HG02973 (cell line): ENCODE measurements at regions not wholly inside any gene's neighbourhood (a gene's known extent, or its start where the extent isn't known, plus 50 kb on each side); places are given as distances from the start of the nearest gene placed in this dataset.
"Not testable (repeated sequence)": the region's sequence is repeated elsewhere in the genome, so short reads cannot be mapped to it uniquely, and the experiment has no call there.

Source experiments
- ATAC-seq: cut with Tn5 transposase; IDR thresholded peaks from one replicate; pipeline ENCODE4 v1.9.1; 2021; ENCODE audit warnings: moderate library complexity; ENCODE audit not compliant: unreplicated experiment

DNA sequence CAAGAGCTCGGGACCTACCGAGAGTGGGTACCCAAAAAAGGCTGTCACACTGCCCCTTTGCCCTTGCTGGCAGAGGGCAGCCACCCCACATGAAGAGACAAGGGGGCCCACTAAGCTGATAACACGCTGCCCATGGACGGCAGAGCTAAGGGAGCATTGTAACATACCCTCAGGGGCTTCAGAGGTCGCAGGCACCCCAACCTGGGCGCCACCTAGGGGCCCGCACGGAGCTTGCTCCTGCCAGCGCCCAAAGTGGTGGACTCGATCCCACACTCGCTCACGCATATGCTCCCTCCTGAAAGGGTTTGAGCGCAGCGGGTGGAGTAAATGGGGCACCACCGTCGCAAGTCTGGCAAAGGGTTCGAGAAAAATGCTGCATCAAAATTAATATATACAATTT, 975.4 kb downstream of the ZPLD1 start:
- ATAC-seq, result no peak

DNA sequence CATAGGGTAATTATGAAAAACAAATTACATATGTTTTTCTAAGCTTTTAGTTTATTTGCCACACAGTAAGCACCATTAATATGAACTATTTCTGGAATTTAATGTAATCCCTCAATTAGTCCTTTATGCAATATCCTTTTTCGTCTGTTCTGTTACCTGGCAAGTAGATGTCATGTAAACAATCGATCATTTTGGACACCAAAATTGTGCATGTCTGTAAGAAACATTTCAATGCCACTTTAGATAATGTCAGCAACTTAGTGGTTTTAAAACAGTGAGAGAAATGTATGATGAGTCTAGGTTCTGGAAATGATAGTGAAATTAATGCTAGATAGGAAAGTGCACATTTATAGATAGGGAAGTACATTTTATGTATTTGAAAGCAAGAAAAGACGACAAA, 986.6 kb downstream of the ZPLD1 start:
- no peak for ATAC-seq

DNA sequence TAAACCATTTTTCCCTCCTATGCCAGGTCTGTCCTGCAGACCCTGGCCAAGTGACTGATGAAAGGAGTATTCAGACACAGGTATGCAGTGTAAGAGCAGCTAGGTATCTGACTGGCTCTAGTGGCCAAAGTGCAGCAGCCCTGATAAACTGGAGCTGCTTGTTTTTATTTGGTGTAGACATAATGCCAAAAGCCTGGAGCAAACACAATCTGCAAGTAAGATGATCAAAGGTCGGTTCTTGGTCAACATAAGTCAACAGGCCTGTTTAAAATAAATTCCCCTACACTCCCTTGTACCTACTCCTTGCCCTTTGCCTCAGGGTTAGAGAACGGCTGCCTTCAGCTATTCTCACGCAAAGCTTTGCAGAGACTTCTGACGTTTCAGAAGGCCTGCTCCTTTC, 1003.1 kb downstream of the ZPLD1 start:
- no peak for ATAC-seq

DNA sequence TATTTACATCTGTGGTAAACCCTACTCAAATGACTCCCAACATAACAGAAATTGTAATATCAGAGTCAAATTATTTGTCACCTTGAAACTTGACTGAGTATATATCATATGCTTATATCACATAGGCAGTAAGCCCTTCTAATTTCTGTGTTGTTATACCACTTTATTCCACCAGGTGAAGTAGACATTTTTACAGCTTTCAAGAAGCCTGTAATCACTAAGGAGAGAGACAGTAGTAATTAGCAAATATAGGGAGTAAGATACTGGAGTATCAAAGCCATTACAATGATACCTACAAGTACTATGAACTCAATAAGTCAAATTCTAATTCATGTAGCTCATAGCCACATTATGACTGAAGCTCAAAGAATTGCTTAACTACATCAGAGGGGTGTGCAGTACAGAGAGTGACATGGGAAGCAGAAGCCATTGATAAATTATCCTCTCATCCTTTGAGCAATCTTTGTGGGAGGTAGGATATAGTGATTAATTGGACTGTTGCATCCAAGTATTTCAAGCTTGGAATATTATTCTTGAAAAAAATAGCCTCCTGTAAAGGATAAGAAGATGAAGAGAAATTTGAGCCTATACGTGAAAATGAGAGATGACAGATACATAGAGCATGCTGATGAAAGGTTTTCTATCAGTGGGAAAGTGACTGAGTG, 1005.9 kb downstream of the ZPLD1 start:
- ATAC-seq, result peak; percentile 73

DNA sequence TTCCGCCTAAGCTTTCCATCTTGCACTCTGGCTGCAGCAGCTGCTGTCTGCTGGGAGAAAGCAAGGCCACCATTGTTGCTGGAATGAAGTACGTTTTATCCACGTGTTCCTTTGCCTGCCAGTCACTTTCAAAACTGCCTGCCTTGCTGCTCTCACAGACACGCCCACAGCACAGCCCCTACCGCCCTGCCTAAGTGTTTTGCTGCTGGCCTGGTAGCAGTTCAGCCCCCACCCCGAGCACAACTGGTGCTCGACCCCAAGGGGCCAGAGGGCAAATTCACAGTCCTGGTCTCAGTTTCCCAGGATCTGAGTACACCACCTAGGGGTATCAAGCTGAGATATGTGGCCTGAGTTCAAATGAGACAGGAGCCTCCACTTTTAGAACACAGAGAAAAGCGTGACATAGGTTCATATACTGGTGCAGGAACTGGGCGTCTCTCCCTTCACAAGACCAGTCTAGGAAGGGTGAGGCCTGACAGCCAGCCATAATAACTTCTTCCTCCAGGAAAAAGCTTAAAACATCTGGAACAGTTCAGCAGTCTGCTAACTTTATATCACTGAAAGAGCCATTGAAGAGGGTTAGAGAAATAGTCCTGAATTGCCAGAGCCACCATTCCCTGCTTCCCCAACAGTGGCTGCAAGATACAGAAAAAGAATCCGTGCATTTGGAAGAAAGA, 1012.3 kb downstream of the ZPLD1 start:
- no peak for ATAC-seq

DNA sequence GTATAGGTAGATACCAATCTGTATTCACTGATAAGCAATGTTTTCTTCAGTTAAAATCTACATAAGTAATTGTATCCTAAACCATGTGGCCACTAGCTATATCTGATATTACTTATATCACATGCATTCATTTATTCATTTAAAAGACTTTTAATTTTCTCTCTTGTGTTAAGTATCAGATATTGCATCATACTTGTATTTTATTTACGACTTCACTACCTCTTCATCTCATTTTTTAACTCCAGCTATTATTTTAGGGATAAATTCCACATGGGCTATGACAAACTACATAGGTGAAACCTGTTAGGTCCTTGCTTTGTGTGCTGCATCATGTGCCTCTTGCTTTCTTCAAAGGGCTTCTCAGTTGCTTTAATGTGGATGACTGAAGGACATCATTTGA, 1018.3 kb downstream of the ZPLD1 start:
- no peak for ATAC-seq

DNA sequence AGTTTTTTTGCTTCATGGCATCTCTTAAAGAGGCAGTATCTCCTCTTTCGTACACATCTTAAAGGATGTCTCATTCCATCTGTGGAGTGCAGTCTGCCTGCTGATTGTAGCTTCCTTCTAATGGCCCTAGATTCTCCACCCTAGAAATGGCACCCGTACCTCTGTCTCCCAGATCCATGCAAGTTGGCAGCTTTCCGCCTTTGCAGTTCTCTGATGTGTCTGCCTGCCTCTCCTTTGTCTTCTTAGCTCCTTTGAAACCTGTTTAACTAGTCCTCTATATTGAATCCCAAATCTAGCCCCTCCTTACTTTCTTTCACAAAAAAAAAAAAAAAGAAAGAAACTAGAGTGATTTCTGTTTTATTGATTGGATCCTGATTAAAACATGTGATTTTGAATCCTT, 1025.0 kb downstream of the ZPLD1 start:
- no peak for ATAC-seq

DNA sequence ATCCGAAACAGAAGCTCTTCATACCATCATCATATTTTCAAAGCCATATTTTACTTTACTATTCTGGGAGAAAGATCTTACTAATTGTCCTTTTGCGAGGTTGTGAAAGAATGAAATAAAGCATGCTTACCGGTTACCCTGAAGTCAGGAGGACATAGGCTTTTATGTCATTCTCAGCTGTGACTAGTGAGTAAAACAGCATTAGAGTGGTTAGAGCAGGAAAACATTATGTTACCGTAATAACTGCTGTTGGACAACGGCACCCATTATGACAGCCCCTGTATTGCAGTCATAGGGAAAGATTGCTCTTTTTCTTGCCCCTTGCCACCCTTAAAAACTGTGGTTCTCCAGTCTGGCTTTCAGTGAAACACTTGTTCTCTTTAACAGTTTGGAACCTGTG, 1035.7 kb downstream of the ZPLD1 start:
- no peak for ATAC-seq

DNA sequence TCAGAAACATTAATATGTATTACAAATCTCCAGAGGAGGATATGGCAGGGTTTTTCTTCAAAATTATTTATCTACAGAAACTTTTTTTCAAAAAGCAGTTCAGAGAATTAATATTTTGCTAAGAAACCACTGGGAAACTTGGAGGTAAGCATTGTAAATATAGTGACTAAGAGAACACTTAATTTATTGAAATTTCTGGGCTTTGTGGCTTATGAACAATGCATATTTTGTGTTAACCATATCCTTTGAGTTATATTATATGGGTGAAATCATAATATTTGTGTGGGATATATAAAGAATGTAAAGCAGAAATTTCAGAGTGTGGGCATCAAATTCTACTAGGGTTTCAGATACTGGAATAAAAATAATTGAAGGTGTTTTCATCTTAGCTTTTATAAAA, 1059.2 kb downstream of the ZPLD1 start:
- ATAC-seq, result no peak

DNA sequence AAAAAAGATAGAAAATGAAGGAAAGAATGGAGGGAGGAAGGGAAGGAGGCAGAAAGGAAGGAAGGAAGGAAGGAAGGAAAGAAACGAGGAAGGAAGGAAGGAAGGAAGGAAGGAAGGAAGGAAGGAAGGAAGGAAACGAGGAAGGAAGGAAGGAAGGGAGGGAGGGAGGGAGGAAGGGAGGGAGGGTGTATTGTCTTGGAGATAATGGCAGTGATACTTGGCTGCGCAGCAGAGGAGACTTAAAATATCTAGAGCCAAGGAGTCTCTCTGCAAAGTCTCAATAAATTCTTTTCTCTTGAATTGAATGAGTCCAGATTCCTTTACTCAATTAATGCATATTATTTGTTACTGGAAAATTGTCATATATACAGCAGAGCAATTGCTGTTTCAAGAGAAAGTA, 1059.7 kb downstream of the ZPLD1 start:
- ATAC-seq, result no peak

DNA sequence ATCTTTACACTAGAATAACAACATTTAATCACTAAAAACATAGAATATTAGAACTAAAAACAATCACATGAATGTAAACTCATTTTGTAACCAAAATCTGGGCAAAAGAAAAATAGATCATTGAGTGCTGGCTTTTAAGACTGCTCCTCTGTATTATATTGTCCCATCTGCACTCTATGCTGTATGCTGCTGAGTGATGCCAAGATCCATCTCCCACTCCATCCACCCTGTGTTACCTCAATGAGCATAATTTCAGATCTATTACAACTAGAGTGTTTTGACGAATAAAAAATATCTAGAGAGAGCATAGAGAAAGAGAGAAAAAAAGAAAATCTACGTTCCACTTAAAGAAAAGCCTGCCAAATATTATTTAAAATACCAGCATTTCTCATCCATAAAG, 1060.4 kb downstream of the ZPLD1 start:
- ATAC-seq, result no peak

DNA sequence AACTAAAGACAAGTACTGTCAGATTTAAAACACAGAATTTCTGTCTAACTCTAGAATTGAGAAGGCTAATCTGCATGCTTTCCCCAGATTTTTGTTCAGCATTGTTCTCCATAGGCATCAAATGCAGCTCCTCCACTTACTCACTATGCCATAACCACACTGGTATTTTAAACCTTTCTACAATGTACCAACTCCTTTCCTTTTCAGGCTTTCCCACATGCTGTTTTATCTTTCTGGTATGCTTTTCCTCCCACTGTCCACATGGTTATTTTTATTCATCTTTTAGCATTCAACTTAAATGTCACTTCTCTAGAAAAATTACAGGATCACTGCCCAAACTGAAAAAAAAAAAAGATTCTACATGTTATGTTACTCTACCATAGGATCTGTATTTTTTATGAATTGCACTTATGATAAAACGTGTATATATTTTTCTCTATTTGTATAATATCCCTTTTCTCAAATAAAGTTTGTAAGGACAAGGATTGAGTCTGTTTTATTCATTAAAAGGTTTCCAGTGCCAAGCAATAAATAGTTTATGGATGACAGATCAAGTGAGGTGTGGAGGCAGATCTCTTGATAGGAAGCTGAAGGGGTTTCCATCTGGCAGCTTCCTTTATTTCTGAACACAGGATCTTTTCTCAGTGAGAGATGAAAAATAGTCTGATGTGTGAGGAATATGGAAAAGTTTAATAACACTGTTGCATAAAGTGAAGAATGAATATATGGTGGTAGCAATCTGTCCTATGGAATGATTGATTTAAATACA, 1064.5 kb downstream of the ZPLD1 start:
- ATAC-seq, result no peak

DNA sequence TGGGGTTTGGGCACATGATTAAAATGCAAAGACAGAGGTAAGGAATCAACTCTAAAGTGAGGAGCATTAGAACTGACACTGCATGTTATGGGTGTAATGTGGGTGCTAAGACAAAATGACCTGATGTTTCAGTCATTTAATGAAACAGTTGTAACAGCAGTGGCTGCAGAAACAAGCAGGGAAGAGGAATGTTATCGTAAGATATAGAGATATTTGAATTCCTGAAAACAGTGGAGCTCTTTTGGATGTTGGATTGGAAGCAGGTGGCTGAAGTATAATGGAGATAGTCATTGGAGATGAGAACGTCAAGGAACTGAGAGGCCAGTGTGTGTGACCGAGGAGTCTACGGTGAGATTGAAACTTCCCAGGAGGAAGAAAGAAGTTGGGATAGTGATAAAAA, 1065.2 kb downstream of the ZPLD1 start:
- ATAC-seq, result no peak

DNA sequence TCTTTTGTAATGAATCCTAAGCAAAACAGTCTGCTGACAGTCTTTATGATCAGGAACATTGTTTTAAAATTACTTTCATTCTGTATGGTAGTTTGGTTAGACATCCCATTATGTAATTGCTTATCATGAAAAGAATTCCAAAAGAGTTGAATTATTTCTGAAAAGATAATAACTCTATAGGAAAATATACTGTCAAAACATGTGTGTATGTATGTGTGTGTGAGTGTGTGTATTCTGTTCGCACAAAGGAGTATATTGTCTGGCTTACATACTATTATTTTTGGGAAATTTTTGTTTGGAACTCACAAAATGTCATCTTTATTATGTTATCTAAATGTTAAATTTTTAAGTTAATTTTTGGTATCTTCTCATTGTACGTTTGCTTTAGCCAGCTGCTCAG, 1075.9 kb downstream of the ZPLD1 start:
- no peak for ATAC-seq

DNA sequence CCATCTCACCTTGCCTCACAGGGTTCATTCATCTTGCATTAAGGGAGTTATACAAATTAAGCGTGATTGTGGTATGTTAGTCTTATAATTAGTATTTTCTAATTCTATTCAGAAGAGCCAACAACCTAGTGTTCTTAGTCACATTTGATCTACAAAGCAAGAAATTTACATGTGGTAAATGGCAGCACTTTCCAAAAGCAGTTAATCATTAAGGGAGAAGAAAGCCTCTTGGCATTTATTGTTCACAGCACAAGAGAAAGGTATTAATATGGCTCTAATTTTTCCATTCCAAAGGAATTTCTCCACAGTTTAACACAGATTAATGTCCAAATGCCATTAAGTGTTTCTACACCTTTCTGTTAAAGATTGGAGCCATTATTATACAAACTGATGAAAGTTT, 1077.1 kb downstream of the ZPLD1 start:
- ATAC-seq, result peak; percentile 57

DNA sequence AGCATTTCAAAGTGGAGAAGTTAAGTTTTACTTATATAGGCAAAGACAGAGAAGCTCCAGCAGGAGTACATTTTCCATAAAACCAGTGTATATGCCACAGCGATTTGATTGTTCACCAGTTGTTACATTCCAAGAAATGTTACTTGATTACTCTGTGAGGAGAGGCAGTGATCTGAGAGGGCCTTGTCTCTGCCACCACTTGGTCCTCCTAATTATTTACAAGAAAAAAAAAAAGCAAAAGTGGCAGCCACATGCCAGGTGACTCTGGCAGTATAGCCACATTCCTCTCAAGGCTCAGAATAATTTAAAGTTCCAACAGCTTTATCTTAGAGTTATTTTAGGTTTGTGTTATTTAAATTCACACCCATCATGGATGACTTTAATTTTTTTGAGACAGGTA, 1077.8 kb downstream of the ZPLD1 start:
- ATAC-seq, result no peak

DNA sequence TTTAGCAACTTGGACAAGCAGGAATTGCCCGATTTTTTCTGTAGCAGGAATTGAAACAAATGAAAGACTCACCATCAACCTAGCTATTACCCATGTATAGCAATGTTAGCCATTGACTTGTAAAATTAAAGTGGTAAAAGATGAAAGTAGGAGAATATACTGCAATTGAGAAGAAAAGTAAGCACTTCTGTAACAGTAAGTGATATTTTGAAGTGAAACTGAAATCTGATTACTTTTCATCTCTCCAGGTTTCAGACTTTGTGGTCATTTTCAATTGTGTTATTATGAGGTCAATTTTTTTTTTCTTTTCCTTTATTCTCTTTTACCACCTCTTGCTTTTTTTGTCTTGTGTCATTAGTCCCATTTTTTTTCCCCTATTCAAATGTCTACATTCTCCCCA, 1078.2 kb downstream of the ZPLD1 start:
- no peak for ATAC-seq

DNA sequence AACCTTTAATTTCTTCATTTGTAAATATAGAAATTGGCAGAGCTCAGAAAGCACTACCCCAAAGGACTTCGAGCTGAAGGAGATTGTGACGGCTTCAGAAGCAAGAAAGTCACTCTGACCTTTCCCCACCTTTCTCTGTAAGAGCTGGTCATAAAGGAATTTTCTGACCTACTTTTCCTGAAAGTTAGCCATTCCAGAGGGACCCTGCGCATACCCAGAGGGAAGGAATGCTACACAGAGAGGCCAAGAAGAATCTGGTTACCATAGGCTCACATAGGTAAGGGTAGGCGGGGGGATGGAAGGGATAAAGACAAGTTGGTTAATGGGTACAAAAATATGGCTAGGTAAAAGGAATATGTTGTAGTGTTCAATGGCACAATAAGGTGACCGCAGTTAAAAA, 1080.3 kb downstream of the ZPLD1 start:
- no peak for ATAC-seq

DNA sequence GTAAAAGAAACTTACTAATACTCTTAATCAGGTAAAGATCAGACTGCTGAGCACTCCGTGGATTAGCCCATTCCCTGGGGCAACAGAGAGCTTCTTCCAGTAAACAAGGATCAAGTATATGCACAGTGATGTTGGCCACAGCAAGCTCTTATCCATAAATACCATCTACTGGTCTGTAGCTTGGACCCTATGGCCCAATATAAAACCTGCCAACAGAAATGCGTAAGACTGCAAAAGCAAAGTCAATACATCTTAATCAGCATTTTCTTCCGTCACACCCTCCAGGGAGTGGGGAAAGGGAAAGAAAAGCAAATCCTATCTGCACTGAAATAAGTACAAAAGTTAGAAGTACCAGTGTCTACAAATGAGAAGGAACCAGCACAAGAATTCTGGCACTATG, 1082.1 kb downstream of the ZPLD1 start:
- no peak for ATAC-seq

DNA sequence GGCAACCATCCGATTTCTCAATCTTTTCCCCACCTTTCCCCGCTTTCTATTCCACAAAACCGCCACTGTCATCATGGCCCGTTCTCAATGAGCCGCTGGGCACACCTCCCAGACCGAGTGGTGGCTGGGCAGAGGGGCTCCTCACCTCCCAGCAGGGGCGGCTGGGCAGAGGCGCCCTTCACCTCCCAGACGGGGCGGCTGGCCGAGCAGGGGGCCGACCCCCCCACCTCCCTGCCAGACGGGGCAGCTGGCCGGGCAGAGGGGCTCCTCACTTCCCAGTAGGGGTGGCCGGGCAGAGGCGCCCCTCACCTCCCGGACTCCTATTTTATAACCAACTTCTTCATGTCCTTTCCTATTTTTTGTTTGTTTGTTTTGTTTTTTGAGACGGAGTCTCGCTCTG, 1096.5 kb downstream of the ZPLD1 start:
- not testable (repeated sequence) for ATAC-seq

DNA sequence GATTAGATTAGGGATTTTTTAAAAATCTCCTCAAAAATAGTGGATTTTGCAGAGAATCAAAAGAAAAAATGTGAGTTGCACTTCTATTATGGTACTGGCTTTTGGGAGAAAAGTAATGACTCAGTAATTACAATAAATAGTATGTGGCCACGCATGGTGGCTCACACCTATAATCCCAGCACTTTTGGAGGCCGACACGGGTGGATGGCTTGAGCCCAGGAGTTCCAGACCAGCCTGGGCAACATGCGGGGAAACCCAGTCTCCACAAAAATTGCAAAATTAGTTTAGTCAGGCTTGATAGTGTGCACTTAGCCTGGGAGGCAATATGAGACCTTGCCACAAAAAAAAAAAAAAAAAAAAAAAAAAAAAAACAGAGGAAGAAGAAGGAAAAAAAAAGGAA, 1098.2 kb downstream of the ZPLD1 start:
- ATAC-seq, result no peak

DNA sequence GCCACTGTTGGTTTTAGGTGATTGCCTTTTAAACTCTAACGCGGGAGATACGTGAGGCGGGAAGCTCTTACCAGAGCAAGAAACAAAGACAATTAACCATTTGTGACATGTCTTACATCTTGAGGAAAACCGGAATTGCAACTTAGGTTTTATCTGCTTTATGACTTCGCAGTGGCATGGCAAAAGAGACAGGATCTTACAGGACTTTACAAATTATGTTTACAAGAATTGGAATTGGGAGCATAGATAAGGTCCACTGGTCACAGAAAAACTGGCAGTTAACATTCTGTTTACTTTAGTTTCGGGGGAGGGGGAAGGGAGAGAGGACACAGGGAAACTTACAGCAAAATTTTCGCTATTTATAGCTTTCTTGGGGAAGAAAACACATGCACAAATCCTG, 1119.6 kb downstream of the ZPLD1 start:
- no peak for ATAC-seq
